ENCODE measurements at regions not wholly inside any gene's neighbourhood (a gene's known extent, or its start where the extent isn't known, plus 50 kb on each side); places are given as distances from the start of the nearest gene placed in this dataset.

GRCh38 chr10:52662256-52662655, 110.3 kb downstream of the MBL2 start:
- no peak for FAIRE-seq
- no peaks in the 10 kb centered on the region for H3K36me3 ChIP-seq (ENCODE audit: control insufficient read depth in 2 of 2, extremely low read depth in 1 of 2, insufficient read depth in 2 of 2, low read length in 2 of 2)
- H3K79me2 ChIP-seq (ENCODE audit: control insufficient read depth, insufficient read depth, low read length), result no peaks in the 10 kb centered on the region
- no peak for DNase-seq (ENCODE audit: low read depth, low spot score)
- no peaks in the 10 kb centered on the region for H4K20me1 ChIP-seq (replicated peaks; ENCODE audit: control insufficient read depth, extremely low read depth, insufficient read depth, low read length)
- TF ChIP-seq MYC (IDR thresholded peaks at IDR 0.05; ENCODE audit: low read depth, low read length) (no peak), POLR2AphosphoS5 (IDR thresholded peaks at IDR 0.05; ENCODE audit: insufficient read depth, low read depth, low read length) (no peak)
- TF ChIP-seq, protein P1, sequence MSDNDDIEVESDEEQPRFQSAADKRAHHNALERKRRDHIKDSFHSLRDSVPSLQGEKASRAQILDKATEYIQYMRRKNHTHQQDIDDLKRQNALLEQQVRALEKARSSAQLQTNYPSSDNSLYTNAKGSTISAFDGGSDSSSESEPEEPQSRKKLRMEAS (IDR thresholded peaks at IDR 0.05; ENCODE audit: insufficient read depth, insufficient read length), result no peak
- no peak overlapping the region for H3K4me2 ChIP-seq (ENCODE audit: insufficient read depth, low read length)
- H3K27me3 ChIP-seq (ENCODE audit: control insufficient read depth in 2 of 2, insufficient read depth in 2 of 2, low read length in 2 of 2), result no peaks in the 10 kb centered on the region
- H3K9ac ChIP-seq (replicated peaks; ENCODE audit: extremely low read depth, insufficient read depth, low read length), result no peak overlapping the region
- peaks cover 4% of the 10 kb centered on the region for H3K9me3 ChIP-seq (replicated peaks; ENCODE audit: control insufficient read depth, insufficient read depth, low read length)
- ChIA-PET POLR2A (no interaction called here), CTCF (interaction anchor here (1.3 kb wide), 2 partner anchors 9 to 67 kb away, joined by 3 to 4 read pairs; no protein-coding TSS in a partner anchor)
- BruUV-seq (replicated peaks), result no TSS peak
- H3K9me1 ChIP-seq (replicated peaks; ENCODE audit: control insufficient read depth, extremely low read depth, insufficient read depth, low read length), result no peaks in the 10 kb centered on the region
- intact Hi-C loops (cut with micrococcal nuclease) (no loop called here), dilution Hi-C loops (cut with MboI; ENCODE audit: extremely low pct_ligation_motif_present, low sequenced_read_pairs) (no loop called here)
- no peak overlapping the region for H2AFZ ChIP-seq (ENCODE audit: low read depth, low read length)
- no peak overlapping the region for H3K27ac ChIP-seq (ENCODE audit: insufficient read depth, low read depth, low read length)
- peaks cover 10% of the 10 kb centered on the region for H3K4me1 ChIP-seq (ENCODE audit: control insufficient read depth, extremely low read depth, insufficient read depth, low read length)
- no peak overlapping the region for H3K4me3 ChIP-seq (replicated peaks in 1 of 3; ENCODE audit: insufficient read depth in 1 of 3, low read depth in 1 of 3, low read length in 3 of 3)

DNA sequence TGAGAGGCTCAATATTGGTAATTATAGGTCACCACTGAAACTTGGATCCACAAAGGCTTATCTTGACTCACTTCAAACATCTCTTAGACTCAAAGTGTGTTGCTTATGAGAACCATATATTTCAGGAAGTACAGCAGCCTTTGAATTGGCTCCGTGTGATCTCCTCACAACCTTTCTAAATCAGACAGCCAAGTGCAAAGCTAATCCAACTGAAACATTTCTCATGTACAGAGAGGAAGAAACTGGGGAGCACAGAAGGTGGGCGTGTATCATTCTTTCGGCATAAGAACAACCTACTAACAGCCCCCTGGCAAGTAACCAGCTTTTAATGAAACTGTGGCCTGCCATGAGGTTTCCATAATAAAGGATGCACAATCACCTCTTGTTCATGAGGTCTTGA, 109.4 kb downstream of the MBL2 start:
- intact Hi-C loops (cut with micrococcal nuclease) (no loop called here), dilution Hi-C loops (cut with MboI; ENCODE audit: extremely low pct_ligation_motif_present, low sequenced_read_pairs) (no loop called here)
- Histone ChIP-seq H3K79me2 (ENCODE audit: control insufficient read depth, insufficient read depth, low read length) (no peaks in the 10 kb centered on the region), H3K4me3 (replicated peaks in 1 of 3; ENCODE audit: insufficient read depth in 1 of 3, low read depth in 1 of 3, low read length in 3 of 3) (no peak overlapping the region), H3K9me3 (replicated peaks; ENCODE audit: control insufficient read depth, insufficient read depth, low read length) (peaks cover 5% of the 10 kb centered on the region), H3K36me3 (ENCODE audit: control insufficient read depth in 2 of 2, extremely low read depth in 1 of 2, insufficient read depth in 2 of 2, low read length in 2 of 2) (no peaks in the 10 kb centered on the region), H3K27me3 (ENCODE audit: control insufficient read depth in 2 of 2, insufficient read depth in 2 of 2, low read length in 2 of 2) (no peaks in the 10 kb centered on the region), H3K27ac (ENCODE audit: insufficient read depth, low read depth, low read length) (no peak overlapping the region), H3K9me1 (replicated peaks; ENCODE audit: control insufficient read depth, extremely low read depth, insufficient read depth, low read length) (no peaks in the 10 kb centered on the region), H3K4me1 (ENCODE audit: control insufficient read depth, extremely low read depth, insufficient read depth, low read length) (peaks cover 14% of the 10 kb centered on the region), H2AFZ (ENCODE audit: low read depth, low read length) (no peak overlapping the region), H3K4me2 (ENCODE audit: insufficient read depth, low read length) (no peak overlapping the region), H4K20me1 (replicated peaks; ENCODE audit: control insufficient read depth, extremely low read depth, insufficient read depth, low read length) (no peaks in the 10 kb centered on the region), H3K9ac (replicated peaks; ENCODE audit: extremely low read depth, insufficient read depth, low read length) (no peak overlapping the region)
- ChIA-PET POLR2A (no interaction called here), CTCF (interaction anchor here (1.3 to 1.5 kb wide), 3 partner anchors 12 to 18 kb away, joined by 3 to 6 read pairs (median 4); no protein-coding TSS in a partner anchor)
- BruUV-seq (replicated peaks), result no TSS peak
- TF ChIP-seq POLR2AphosphoS5 (IDR thresholded peaks at IDR 0.05; ENCODE audit: insufficient read depth, low read depth, low read length) (no peak), JUN (IDR thresholded peaks at IDR 0.05; ENCODE audit: borderline replicate concordance, insufficient read depth, insufficient read length, low read depth) (no peak), GATA2 (IDR thresholded peaks at IDR 0.05; ENCODE audit: insufficient read depth, insufficient read length, low read depth, low read length) (no peak)
- TF ChIP-seq, protein P2, sequence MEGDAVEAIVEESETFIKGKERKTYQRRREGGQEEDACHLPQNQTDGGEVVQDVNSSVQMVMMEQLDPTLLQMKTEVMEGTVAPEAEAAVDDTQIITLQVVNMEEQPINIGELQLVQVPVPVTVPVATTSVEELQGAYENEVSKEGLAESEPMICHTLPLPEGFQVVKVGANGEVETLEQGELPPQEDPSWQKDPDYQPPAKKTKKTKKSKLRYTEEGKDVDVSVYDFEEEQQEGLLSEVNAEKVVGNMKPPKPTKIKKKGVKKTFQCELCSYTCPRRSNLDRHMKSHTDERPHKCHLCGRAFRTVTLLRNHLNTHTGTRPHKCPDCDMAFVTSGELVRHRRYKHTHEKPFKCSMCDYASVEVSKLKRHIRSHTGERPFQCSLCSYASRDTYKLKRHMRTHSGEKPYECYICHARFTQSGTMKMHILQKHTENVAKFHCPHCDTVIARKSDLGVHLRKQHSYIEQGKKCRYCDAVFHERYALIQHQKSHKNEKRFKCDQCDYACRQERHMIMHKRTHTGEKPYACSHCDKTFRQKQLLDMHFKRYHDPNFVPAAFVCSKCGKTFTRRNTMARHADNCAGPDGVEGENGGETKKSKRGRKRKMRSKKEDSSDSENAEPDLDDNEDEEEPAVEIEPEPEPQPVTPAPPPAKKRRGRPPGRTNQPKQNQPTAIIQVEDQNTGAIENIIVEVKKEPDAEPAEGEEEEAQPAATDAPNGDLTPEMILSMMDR (IDR thresholded peaks at IDR 0.05; ENCODE audit: extremely low read depth in 1 of 2, insufficient read depth in 1 of 2, low read depth in 1 of 2, low read length in 2 of 2), result no peak
- no peak for FAIRE-seq
- no peak for DNase-seq (ENCODE audit: low read depth, low spot score)
